ENCODE measurements at regions not wholly inside any gene's neighbourhood (a gene's known extent, or its start where the extent isn't known, plus 50 kb on each side); places are given as distances from the start of the nearest gene placed in this dataset.
"Not testable (repeated sequence)": the region's sequence is repeated elsewhere in the genome, so short reads cannot be mapped to it uniquely, and the experiment has no call there.

- TF ChIP-seq EZH2phosphoT487 (IDR thresholded peaks at IDR 0.05; ENCODE audit: borderline replicate concordance); CTCF (conservative IDR thresholded peaks at IDR 0.05; ENCODE audit: low read length): not testable (repeated sequence)
These were observed 60.4 kb upstream of the RGPD5 start for GRCh38 chr2:109733746-109734145.

All from Loucy (cell line).